H1 (cell line): ENCODE measurements at regions not wholly inside any gene's neighbourhood (a gene's known extent, or its start where the extent isn't known, plus 50 kb on each side); places are given as distances from the start of the nearest gene placed in this dataset.

Source experiments
- CTCF ChIA-PET: fragments of 300-600 bp; sonication (Branson Sonifier 250); formaldehyde crosslinking; loops from one replicate; lab custom pipeline; 2021; ENCODE audit not compliant: partially characterized antibody; lab: Charles Lee
- POLR2A ChIA-PET: fragments of 300-600 bp; sonication (Branson Sonifier 250); formaldehyde crosslinking; loops from one replicate; lab custom pipeline; 2021; ENCODE audit warnings: inconsistent platforms; ENCODE audit not compliant: partially characterized antibody; lab: Charles Lee
- DNase-seq, 2 experiments: peaks; one replicate each; pipeline versions ENCODE4 v3.0.0 to v3.0.0-alpha.2; 2010 to 2022; ENCODE audit warnings: low spot score in 2 of 2, low read depth in 1 of 2, mixed read lengths in 1 of 2
- FAIRE-seq: peaks from 2 replicates; lab custom pipeline; 2011; peaks lifted over from hg19 to GRCh38; lab: Jason Lieb, UNC
- H2AFZ ChIP-seq: 2 replicates; pipeline ENCODE4 v1.8.1; 2012; ENCODE audit warnings: low read length, inconsistent platforms
- H2AK5ac ChIP-seq: 2 replicates; pipeline ENCODE4 v1.6.1; 2013; ENCODE audit warnings: low read depth, low read length
- H2BK120ac ChIP-seq: replicated peaks from 2 replicates; pipeline ENCODE3; 2013; ENCODE audit warnings: low read depth, low read length, inconsistent platforms
- H2BK12ac ChIP-seq: 2 replicates; pipeline ENCODE4 v1.6.1; 2013; ENCODE audit warnings: low read depth, low read length
- H2BK15ac ChIP-seq: 2 replicates; pipeline ENCODE4 v1.6.1; 2013; ENCODE audit warnings: low read length
- H2BK20ac ChIP-seq: 2 replicates; pipeline ENCODE4 v1.6.1; 2013; ENCODE audit warnings: low read length
- H2BK5ac ChIP-seq: 2 replicates; pipeline ENCODE4 v1.6.1; 2013; ENCODE audit warnings: low read depth, low read length
- H3K14ac ChIP-seq: 2 replicates; pipeline ENCODE4 v1.6.1; 2013; ENCODE audit warnings: inconsistent platforms; ENCODE audit not compliant: insufficient read length
- H3K18ac ChIP-seq: 2 replicates; pipeline ENCODE4 v1.6.1; 2013; ENCODE audit warnings: low read length; ENCODE audit errors: extremely low read depth
- H3K23ac ChIP-seq: 2 replicates; pipeline ENCODE4 v1.6.1; 2013; ENCODE audit warnings: inconsistent platforms; ENCODE audit not compliant: insufficient read length
- H3K23me2 ChIP-seq: 2 replicates; pipeline ENCODE4 v1.6.1; 2013; ENCODE audit warnings: low read depth, low read length
- H3K27ac ChIP-seq: 2 replicates; pipeline ENCODE4 v1.6.1; 2011; ENCODE audit warnings: low read depth, low read length, inconsistent platforms
- H3K27me3 ChIP-seq, 4 experiments: replicated peaks in 1 of 4; 1 replicate in 1 of 4; 2 replicates in 3 of 4; pipeline versions ENCODE4 v1.6.1 to v1.8.1; 2011 to 2013; ENCODE audit warnings: low read length in 3 of 4, mild to moderate bottlenecking in 3 of 4, inconsistent platforms in 2 of 4, mixed read lengths in 2 of 4, moderate library complexity in 1 of 4; ENCODE audit not compliant: control insufficient read depth in 3 of 4, insufficient read depth in 3 of 4; ENCODE audit errors: extremely low read depth in 1 of 4
- H3K36me3 ChIP-seq, 4 experiments: 2 replicates each; pipeline versions ENCODE4 v1.6.1 to v1.8.1; 2011 to 2013; ENCODE audit warnings: mild to moderate bottlenecking in 4 of 4, low read length in 3 of 4, moderate library complexity in 2 of 4, control low read depth in 1 of 4, inconsistent platforms in 1 of 4; ENCODE audit not compliant: insufficient read depth in 4 of 4, control insufficient read depth in 2 of 4
- H3K4ac ChIP-seq: replicated peaks from 2 replicates; pipeline ENCODE3; 2013; ENCODE audit warnings: low read length, low read depth, mixed read lengths, inconsistent platforms; ENCODE audit not compliant: insufficient read length
- H3K4me1 ChIP-seq, 4 experiments: replicated peaks in 1 of 4; 1 replicate in 1 of 4; 2 replicates in 3 of 4; pipeline versions ENCODE4 v1.6.1 to v1.8.1; 2011 to 2013; ENCODE audit warnings: low read length in 3 of 4, inconsistent platforms in 2 of 4, mixed read lengths in 1 of 4; ENCODE audit not compliant: insufficient read depth in 4 of 4, control insufficient read depth in 3 of 4
- H3K4me2 ChIP-seq, 2 experiments: 2 replicates each; pipeline versions ENCODE4 v1.6.1 to v1.8.1; 2011 to 2013; ENCODE audit warnings: low read depth in 2 of 2, low read length in 2 of 2, control low read depth in 1 of 2, inconsistent platforms in 1 of 2, mild to moderate bottlenecking in 1 of 2; ENCODE audit not compliant: insufficient read depth in 1 of 2
- H3K4me3 ChIP-seq, 4 experiments: fragments of 200-600, 300-600 bp in 1 of 4; sonication (generic), shearing (Covaris generic), sonication (Bioruptor Twin) in 1 of 4; 2 replicates each; pipeline versions ENCODE4 v1.5.1 to v1.8.1; 2011 to 2016; ENCODE audit warnings: low read length in 4 of 4, low read depth in 3 of 4, control low read depth in 2 of 4, inconsistent platforms in 2 of 4, mild to moderate bottlenecking in 2 of 4, mixed read lengths in 1 of 4, moderate library complexity in 1 of 4; ENCODE audit not compliant: insufficient read depth in 2 of 4; ENCODE audit errors: extremely low read depth in 1 of 4
- H3K56ac ChIP-seq: replicated peaks from 2 replicates; pipeline ENCODE3; 2013; ENCODE audit warnings: low read depth, mild to moderate bottlenecking, mixed read lengths, low read length, inconsistent platforms; ENCODE audit not compliant: insufficient read length
- H3K79me1 ChIP-seq: 2 replicates; pipeline ENCODE4 v1.6.1; 2013; ENCODE audit warnings: low read depth, low read length, control low read depth
- H3K79me2 ChIP-seq, 2 experiments: 2 replicates each; pipeline versions ENCODE4 v1.6.1 to v1.8.1; 2012 to 2013; ENCODE audit warnings: low read length in 2 of 2, mild to moderate bottlenecking in 2 of 2, inconsistent platforms in 1 of 2; ENCODE audit not compliant: insufficient read depth in 2 of 2, control insufficient read depth in 1 of 2
- H3K9ac ChIP-seq, 4 experiments: replicated peaks in 1 of 4; 1 replicate in 1 of 4; 2 replicates in 3 of 4; pipeline versions ENCODE4 v1.6.1 to v1.8.1; 2011 to 2013; ENCODE audit warnings: low read depth in 3 of 4, low read length in 3 of 4, control low read depth in 2 of 4, mild to moderate bottlenecking in 2 of 4, moderate library complexity in 2 of 4, inconsistent platforms in 1 of 4; ENCODE audit errors: extremely low read depth in 1 of 4
- H3K9me3 ChIP-seq, 2 experiments: 2 replicates each; pipeline versions ENCODE4 v1.6.1 to v1.8.1; 2012 to 2013; ENCODE audit warnings: mild to moderate bottlenecking in 2 of 2, moderate library complexity in 2 of 2, control low read depth in 1 of 2, inconsistent platforms in 1 of 2, low read depth in 1 of 2, low read length in 1 of 2, mixed read lengths in 1 of 2; ENCODE audit not compliant: insufficient read depth in 2 of 2
- H4K20me1 ChIP-seq, 2 experiments: replicated peaks in 1 of 2; 2 replicates each; pipeline versions ENCODE3 to v1.8.1; 2011 to 2013; ENCODE audit warnings: inconsistent platforms in 2 of 2, low read length in 2 of 2, mild to moderate bottlenecking in 1 of 2; ENCODE audit not compliant: insufficient read depth in 2 of 2, control insufficient read depth in 1 of 2
- H4K5ac ChIP-seq: 2 replicates; pipeline ENCODE4 v1.6.1; 2013; ENCODE audit warnings: low read length, low read depth, mixed read lengths, inconsistent platforms; ENCODE audit not compliant: insufficient read length
- H4K8ac ChIP-seq: 2 replicates; pipeline ENCODE4 v1.8.0; 2013; ENCODE audit warnings: mild to moderate bottlenecking, moderate library complexity, low read length, inconsistent platforms; ENCODE audit not compliant: insufficient read depth; ENCODE audit errors: extremely low read depth
- H4K91ac ChIP-seq: replicated peaks from 2 replicates; pipeline ENCODE3; 2013; ENCODE audit warnings: low read length, mixed read lengths, inconsistent platforms; ENCODE audit not compliant: insufficient read length
- CEBPB ChIP-seq: IDR thresholded peaks from 2 replicates; pipeline ENCODE4 v1.6.1; 2012; ENCODE audit warnings: low read depth, low read length
- EGR1 ChIP-seq: IDR thresholded peaks from 2 replicates; pipeline ENCODE4 v1.6.1; 2011; ENCODE audit warnings: low read depth, low read length, borderline replicate concordance
- NANOG ChIP-seq: IDR thresholded peaks from 2 replicates; pipeline ENCODE4 v1.6.1; 2011; ENCODE audit warnings: low read length, low read depth, mild to moderate bottlenecking, inconsistent platforms; ENCODE audit not compliant: insufficient read depth, poor library complexity, severe bottlenecking
- RAD21 ChIP-seq, 2 experiments: IDR thresholded peaks in 1 of 2; conservative IDR thresholded peaks in 1 of 2; 2 replicates each; pipeline ENCODE4 v1.6.1; 2011; ENCODE audit warnings: low read depth in 2 of 2, low read length in 2 of 2, improper control_type of control experiment in 1 of 2, inconsistent platforms in 1 of 2, mild to moderate bottlenecking in 1 of 2, moderate library complexity in 1 of 2
- WGBS, 2 experiments: shearing (Covaris generic) in 1 of 2; methylation state at CpG; one replicate each; pipeline versions ENCODE4 v1.1.6 to v1.1.7; 2013 to 2015; ENCODE audit warnings: low lambda C conversion rate in 2 of 2, mixed read lengths in 2 of 2, inconsistent platforms in 1 of 2, low coverage in 1 of 2, missing lambda C conversion rate in 1 of 2; ENCODE audit not compliant: insufficient replicate concordance in 2 of 2, insufficient coverage in 1 of 2, insufficient read length in 1 of 2; ENCODE audit errors: extremely low coverage in 1 of 2, missing lambda C conversion rate in 1 of 2; 5-methylcytosine and 5-hydroxymethylcytosine counted together
- TF ChIP-seq, protein P1 (sequence below): IDR thresholded peaks from 2 replicates; pipeline ENCODE4 v1.6.1; 2012; ENCODE audit warnings: low read length, inconsistent platforms
- TF ChIP-seq, protein P2 (sequence below): IDR thresholded peaks from 2 replicates; pipeline ENCODE4 v1.6.1; 2011; ENCODE audit warnings: low read depth, mild to moderate bottlenecking, low read length; ENCODE audit not compliant: insufficient read depth

DNA sequence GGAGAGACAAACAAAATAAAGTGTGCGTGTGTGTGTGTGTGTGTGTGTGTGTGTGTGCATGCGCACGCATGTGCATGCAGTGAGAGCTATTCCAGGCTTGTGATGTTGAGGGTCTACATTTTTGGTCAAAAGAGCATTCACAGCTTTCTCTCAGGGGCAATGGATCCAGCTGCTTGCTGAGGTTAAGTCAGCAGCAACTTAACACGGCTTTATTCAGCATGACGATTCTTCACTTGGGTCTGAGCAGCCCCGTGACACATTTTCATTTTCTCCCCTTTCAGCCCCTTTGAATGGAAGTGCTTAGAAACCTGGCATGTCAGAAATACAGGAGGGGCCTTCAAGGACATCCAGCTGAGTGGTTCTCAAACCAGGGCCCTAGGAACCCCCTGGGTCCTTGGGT is 66.4 kb upstream of the MED9 start:
- Histone ChIP-seq H2BK12ac (no peak overlapping the region), H4K8ac (no peak overlapping the region), H3K9ac (no peak overlapping the region), H2BK15ac (no peak overlapping the region), H4K91ac (no peak overlapping the region), H3K27ac (no peak overlapping the region), H2BK120ac (no peak overlapping the region), H3K9me3 (no peaks in the 10 kb centered on the region)
- ChIA-PET CTCF (interaction anchor here (0.7 to 2.8 kb wide), 6 partner anchors 10 to 55 kb away, joined by 3 to 11 read pairs (median 4); no protein-coding TSS in a partner anchor), POLR2A (no interaction called here)
- no peak for FAIRE-seq
- no peak for DNase-seq
- no peak for TF ChIP-seq NANOG
- no peak for TF ChIP-seq CEBPB
- TF ChIP-seq EGR1, result no peak
- TF ChIP-seq, protein P1, sequence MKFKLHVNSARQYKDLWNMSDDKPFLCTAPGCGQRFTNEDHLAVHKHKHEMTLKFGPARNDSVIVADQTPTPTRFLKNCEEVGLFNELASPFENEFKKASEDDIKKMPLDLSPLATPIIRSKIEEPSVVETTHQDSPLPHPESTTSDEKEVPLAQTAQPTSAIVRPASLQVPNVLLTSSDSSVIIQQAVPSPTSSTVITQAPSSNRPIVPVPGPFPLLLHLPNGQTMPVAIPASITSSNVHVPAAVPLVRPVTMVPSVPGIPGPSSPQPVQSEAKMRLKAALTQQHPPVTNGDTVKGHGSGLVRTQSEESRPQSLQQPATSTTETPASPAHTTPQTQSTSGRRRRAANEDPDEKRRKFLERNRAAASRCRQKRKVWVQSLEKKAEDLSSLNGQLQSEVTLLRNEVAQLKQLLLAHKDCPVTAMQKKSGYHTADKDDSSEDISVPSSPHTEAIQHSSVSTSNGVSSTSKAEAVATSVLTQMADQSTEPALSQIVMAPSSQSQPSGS, result no peak
- no peak for TF ChIP-seq RAD21 (IDR thresholded peaks at IDR 0.05 in 1 of 2, conservative IDR thresholded peaks at IDR 0.05 in 1 of 2; ENCODE audit: low read depth in 2 of 2, low read length in 2 of 2)
- TF ChIP-seq, protein P2, sequence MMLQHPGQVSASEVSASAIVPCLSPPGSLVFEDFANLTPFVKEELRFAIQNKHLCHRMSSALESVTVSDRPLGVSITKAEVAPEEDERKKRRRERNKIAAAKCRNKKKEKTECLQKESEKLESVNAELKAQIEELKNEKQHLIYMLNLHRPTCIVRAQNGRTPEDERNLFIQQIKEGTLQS, result no peak
- TF ChIP-seq, all 59 proteins: peak for 0
- H3K4me1 ChIP-seq, result no peaks in the 10 kb centered on the region; a peak in 1 of 7 replicates
- H3K79me1 ChIP-seq, result no peaks in the 10 kb centered on the region
- H2BK20ac ChIP-seq, result no peak overlapping the region
- H3K14ac ChIP-seq, result no peak overlapping the region
- H3K23ac ChIP-seq, result no peak overlapping the region
- H3K4me3 ChIP-seq, result no peak overlapping the region
- no peak overlapping the region for H2BK5ac ChIP-seq
- no peak overlapping the region for H3K4ac ChIP-seq
- H3K56ac ChIP-seq, result no peak overlapping the region
- no peak overlapping the region for H2AK5ac ChIP-seq
- no peaks in the 10 kb centered on the region for H3K36me3 ChIP-seq
- no peak overlapping the region for H3K18ac ChIP-seq
- no peaks in the 10 kb centered on the region for H4K20me1 ChIP-seq
- no peaks in the 10 kb centered on the region for H3K79me2 ChIP-seq
- no peaks in the 10 kb centered on the region for H3K23me2 ChIP-seq
- no peak overlapping the region for H3K4me2 ChIP-seq
- H4K5ac ChIP-seq, result no peak overlapping the region
- no peak overlapping the region for H2AFZ ChIP-seq
- H3K27me3 ChIP-seq, result no peaks in the 10 kb centered on the region; a peak in 1 of 7 replicates
- 95% methylated on average over 6 of the region's 6 CpGs; no CpG with 5 or more reads in 1 of the 2 experiments for WGBS, 2 experiments
